ENCODE measurements at regions not wholly inside any gene's neighbourhood (a gene's known extent, or its start where the extent isn't known, plus 50 kb on each side); places are given as distances from the start of the nearest gene placed in this dataset.

GRCh38 chr6:92274588-92274987 lies 1144.8 kb downstream of the EPHA7 start:
- WGBS (ENCODE audit: insufficient coverage, insufficient replicate concordance, low lambda C conversion rate, missing lambda C conversion rate), result 28% methylated on average over 8 of the region's 8 CpGs
- Histone ChIP-seq H3K9me3 (replicated peaks; ENCODE audit: control insufficient read depth, insufficient read depth, low read length) (no peaks in the 10 kb centered on the region), H3K79me2 (ENCODE audit: control insufficient read depth, insufficient read depth, low read length) (no peaks in the 10 kb centered on the region), H4K20me1 (ENCODE audit: control insufficient read depth, insufficient read depth) (no peaks in the 10 kb centered on the region), H3K4me1 (ENCODE audit: control insufficient read depth, insufficient read depth, low read length) (no peaks in the 10 kb centered on the region), H3K4me2 (ENCODE audit: control insufficient read depth, insufficient read depth) (no peak overlapping the region), H3K27me3 (replicated peaks in 1 of 2; ENCODE audit: control insufficient read depth in 2 of 2, insufficient read depth in 2 of 2, low read length in 1 of 2) (no peaks in the 10 kb centered on the region), H3K27ac (ENCODE audit: control insufficient read depth, insufficient read depth) (no peak overlapping the region), H2AFZ (ENCODE audit: control insufficient read depth, low read depth, low read length) (no peak overlapping the region), H3K36me3 (ENCODE audit: control insufficient read depth in 2 of 2, insufficient read depth in 2 of 2, low read length in 1 of 2) (no peaks in the 10 kb centered on the region), H3K4me3 (no peak overlapping the region), H3K9ac (ENCODE audit: control insufficient read depth, insufficient read depth, low read length) (no peak overlapping the region)
- ChIA-PET POLR2A (interaction anchor here (0.5 kb wide), 1 partner anchor 29 kb away, joined by 5 read pairs; no protein-coding TSS in a partner anchor), RAD21 (ENCODE audit: unreplicated experiment) (no interaction called here), SMC1A (ENCODE audit: uncharacterized antibody, unreplicated experiment) (no interaction called here), CTCF (interaction anchor here (0.9 to 1.4 kb wide), 2 partner anchors 9 to 17 kb away, joined by 3 read pairs; no protein-coding TSS in a partner anchor)
- ATAC-seq (no peak), DNase-seq (ENCODE audit: low read depth, low spot score) (no peak), FAIRE-seq (no peak)
- intact Hi-C loops (cut with micrococcal nuclease; ENCODE audit: unreplicated experiment), result no loop called here
- BruUV-seq (replicated peaks), result no TSS peak
- in situ Hi-C loops (cut with MboI), result no loop called here
- TF ChIP-seq SMC3 (IDR thresholded peaks at IDR 0.05; ENCODE audit: borderline replicate concordance, low read length), result no peak
- TF ChIP-seq NFYB (IDR thresholded peaks at IDR 0.05; ENCODE audit: insufficient read depth, low read depth, low read length), result no peak
- no peak for TF ChIP-seq IKZF2 (IDR thresholded peaks at IDR 0.05)
- TF ChIP-seq IKZF1 (conservative IDR thresholded peaks at IDR 0.05), result no peak
- TF ChIP-seq USF1 (IDR thresholded peaks at IDR 0.05; ENCODE audit: borderline replicate concordance, extremely low read length, insufficient read depth, low read depth, low read length), result no peak
- TF ChIP-seq RAD51 (IDR thresholded peaks at IDR 0.05), result no peak
- TF ChIP-seq CHD1 (IDR thresholded peaks at IDR 0.05; ENCODE audit: low read depth, low read length), result no peak
- TF ChIP-seq ZNF592 (IDR thresholded peaks at IDR 0.05), result no peak
- TF ChIP-seq EZH2 (IDR thresholded peaks at IDR 0.05; ENCODE audit: borderline replicate concordance, control insufficient read depth, low read depth, low read length), result no peak
- TF ChIP-seq STAT1 (conservative IDR thresholded peaks at IDR 0.05), result no peak
- no peak for TF ChIP-seq SREBF2 (IDR thresholded peaks at IDR 0.05; ENCODE audit: low read length)
- no peak for TF ChIP-seq SRF (IDR thresholded peaks at IDR 0.05; ENCODE audit: low read depth in 2 of 2, low read length in 2 of 2)
- no peak for TF ChIP-seq CUX1 (IDR thresholded peaks at IDR 0.05; ENCODE audit: insufficient replicate concordance, low read depth, low read length)
- TF ChIP-seq NR2C1 (IDR thresholded peaks at IDR 0.05), result no peak

Data from GM12878 (cell line).